RWPE1 (cell line): ENCODE measurements at regions not wholly inside any gene's neighbourhood (a gene's known extent, or its start where the extent isn't known, plus 50 kb on each side); places are given as distances from the start of the nearest gene placed in this dataset.

Experiments used
- CTCF ChIA-PET: fragments of 350-600 bp; sonication (Branson Sonifier 250); formaldehyde crosslinking; extraction: SDS; loops from one replicate; lab custom pipeline; 2021; lab: Yijun Ruan, JAX
- POLR2A ChIA-PET: fragments of 400-600 bp; formaldehyde crosslinking; extraction: SDS; loops from one replicate; lab custom pipeline; 2020; ENCODE audit warnings: antibody characterized with exemption; ENCODE audit not compliant: low non-redundant PET; lab: Yijun Ruan, JAX
- DNase-seq: peaks from one replicate; pipeline ENCODE4 v3.0.0; 2012; ENCODE audit warnings: low spot score
- H3K27ac ChIP-seq: fragments of 450-650 bp; 2 replicates; pipeline ENCODE4 v1.5.1; 2017
- TF ChIP-seq, protein P1 (sequence below): fragments of 450-650 bp; conservative IDR thresholded peaks from 2 replicates; pipeline ENCODE4 v1.5.1; 2017; ENCODE audit warnings: low read depth, mild to moderate bottlenecking

GRCh38 chr5:97489010-97489840 lies 306.2 kb upstream of the RIOK2 start:
- ChIA-PET POLR2A (no interaction called here), CTCF (no interaction called here)
- no peak for DNase-seq
- TF ChIP-seq, protein P1, sequence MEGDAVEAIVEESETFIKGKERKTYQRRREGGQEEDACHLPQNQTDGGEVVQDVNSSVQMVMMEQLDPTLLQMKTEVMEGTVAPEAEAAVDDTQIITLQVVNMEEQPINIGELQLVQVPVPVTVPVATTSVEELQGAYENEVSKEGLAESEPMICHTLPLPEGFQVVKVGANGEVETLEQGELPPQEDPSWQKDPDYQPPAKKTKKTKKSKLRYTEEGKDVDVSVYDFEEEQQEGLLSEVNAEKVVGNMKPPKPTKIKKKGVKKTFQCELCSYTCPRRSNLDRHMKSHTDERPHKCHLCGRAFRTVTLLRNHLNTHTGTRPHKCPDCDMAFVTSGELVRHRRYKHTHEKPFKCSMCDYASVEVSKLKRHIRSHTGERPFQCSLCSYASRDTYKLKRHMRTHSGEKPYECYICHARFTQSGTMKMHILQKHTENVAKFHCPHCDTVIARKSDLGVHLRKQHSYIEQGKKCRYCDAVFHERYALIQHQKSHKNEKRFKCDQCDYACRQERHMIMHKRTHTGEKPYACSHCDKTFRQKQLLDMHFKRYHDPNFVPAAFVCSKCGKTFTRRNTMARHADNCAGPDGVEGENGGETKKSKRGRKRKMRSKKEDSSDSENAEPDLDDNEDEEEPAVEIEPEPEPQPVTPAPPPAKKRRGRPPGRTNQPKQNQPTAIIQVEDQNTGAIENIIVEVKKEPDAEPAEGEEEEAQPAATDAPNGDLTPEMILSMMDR, result no peak
- H3K27ac ChIP-seq, result no peak overlapping the region

DNA sequence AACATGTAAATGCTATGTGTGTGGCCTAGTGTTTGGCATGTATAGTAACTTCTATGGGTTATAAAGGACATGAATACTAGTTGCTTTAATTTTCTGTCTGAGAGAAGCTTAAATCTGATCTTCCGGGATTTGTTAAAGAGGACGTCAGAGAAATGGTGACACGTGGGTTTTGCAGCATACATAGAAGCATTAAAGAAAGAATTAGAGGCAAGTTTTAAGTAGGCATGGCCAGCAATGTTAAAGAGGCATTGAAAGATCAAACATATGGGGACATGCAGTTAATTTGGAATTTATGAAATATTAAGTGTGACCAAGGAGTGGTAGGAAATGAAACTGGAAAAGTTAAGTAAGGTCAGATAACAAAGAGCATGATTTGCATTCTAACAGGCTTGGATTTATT lies 311.4 kb upstream of the RIOK2 start:
- TF ChIP-seq, protein P1, result no peak
- POLR2A ChIA-PET, result no interaction called here
- CTCF ChIA-PET, result no interaction called here
- no peak overlapping the region for H3K27ac ChIP-seq
- DNase-seq, result no peak

DNA sequence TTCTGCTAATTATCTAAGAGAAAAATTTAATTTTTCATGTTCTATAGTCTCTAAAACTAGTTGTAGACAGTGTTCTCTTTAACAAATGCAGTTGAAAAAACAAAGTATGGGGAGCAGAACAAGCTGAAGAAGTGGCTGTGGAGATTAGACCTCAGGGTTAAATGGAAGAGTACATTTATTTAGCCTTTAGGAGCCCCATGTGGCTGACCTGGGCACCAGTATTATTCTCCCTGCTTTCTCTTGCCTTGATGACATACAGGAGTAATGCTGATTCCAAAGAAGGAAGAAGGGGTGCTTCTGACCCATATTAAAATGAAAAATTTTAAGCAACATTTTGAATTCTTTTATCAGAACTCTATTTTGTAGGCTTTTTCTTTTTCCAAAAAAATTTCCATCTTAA lies 312.3 kb upstream of the RIOK2 start:
- POLR2A ChIA-PET, result no interaction called here
- no peak for DNase-seq
- CTCF ChIA-PET, result interaction anchor here (0.7 to 1.1 kb wide), 3 partner anchors 11 to 202 kb away, joined by 3 read pairs; no protein-coding TSS in a partner anchor
- no peak overlapping the region for H3K27ac ChIP-seq
- TF ChIP-seq, protein P1, result no peak

DNA sequence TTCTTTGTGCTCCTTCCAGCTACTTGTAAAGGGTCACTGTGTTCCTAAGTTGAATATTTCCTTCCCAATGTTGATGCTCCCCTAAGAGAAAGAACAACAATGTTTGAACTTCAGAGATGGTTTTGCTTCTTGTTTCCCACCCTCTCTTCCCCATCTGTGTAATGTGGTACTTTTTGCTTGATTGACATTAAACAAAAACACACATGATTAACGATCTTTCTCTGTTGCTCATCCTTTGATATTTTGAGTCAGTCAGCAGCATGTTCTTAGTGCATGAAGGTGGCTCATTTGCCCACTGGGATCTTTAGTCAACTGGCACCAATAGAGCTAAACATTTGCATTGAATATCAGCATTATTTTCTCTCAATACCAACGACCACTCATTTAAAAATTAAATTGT lies 313.0 kb upstream of the RIOK2 start:
- no peak overlapping the region for H3K27ac ChIP-seq
- ChIA-PET CTCF (interaction anchor here (0.7 to 1.1 kb wide), 3 partner anchors 12 to 202 kb away, joined by 3 read pairs; no protein-coding TSS in a partner anchor), POLR2A (no interaction called here)
- TF ChIP-seq, protein P1, result no peak
- DNase-seq, result no peak

GRCh38 chr5:97498657-97499056 lies 315.6 kb upstream of the RIOK2 start:
- no peak for DNase-seq
- ChIA-PET CTCF (no interaction called here), POLR2A (no interaction called here)
- TF ChIP-seq, protein P1, result no peak
- H3K27ac ChIP-seq, result no peak overlapping the region

DNA sequence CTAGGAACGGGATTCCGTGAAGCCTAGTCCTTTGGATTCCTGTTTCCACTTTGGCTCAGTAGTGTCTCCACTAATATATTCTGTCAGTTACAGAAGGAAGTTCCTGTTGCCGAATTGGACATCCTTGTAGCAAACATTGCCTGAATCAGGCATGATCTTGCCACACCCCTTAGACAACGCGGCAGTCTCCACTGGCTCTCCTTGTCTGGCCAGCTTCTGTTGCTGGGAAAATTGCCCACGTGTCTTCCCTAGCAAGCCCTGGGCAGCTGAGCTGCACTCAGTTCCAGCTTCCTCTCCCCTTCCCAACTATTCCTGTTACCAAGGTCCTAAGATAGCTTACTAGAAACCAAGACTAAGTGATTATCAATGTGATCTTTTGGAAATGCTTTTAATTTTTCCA lies 316.6 kb upstream of the RIOK2 start:
- TF ChIP-seq, protein P1, result no peak
- ChIA-PET CTCF (interaction anchor here (0.5 kb wide), 2 partner anchors 269 to 1296 kb away, joined by 3 to 5 read pairs; no protein-coding TSS in a partner anchor), POLR2A (no interaction called here)
- H3K27ac ChIP-seq, result no peak overlapping the region
- DNase-seq, result no peak
